PFSK-1 (cell line): ENCODE measurements at regions not wholly inside any gene's neighbourhood (a gene's known extent, or its start where the extent isn't known, plus 50 kb on each side); places are given as distances from the start of the nearest gene placed in this dataset.

Experiments used
- FOXP2 ChIP-seq: optimal IDR thresholded peaks from 2 replicates; pipeline ENCODE3; 2011; ENCODE audit warnings: borderline replicate concordance, control low read depth, inconsistent platforms; ENCODE audit not compliant: insufficient read depth; ENCODE audit errors: extremely low read length, extremely low read depth
- POLR2AphosphoS5 ChIP-seq: IDR thresholded peaks from 2 replicates; pipeline ENCODE4 v1.6.1; 2012; ENCODE audit warnings: low read depth, mild to moderate bottlenecking, control low read depth, low read length, moderate library complexity
- REST ChIP-seq, 2 experiments: IDR thresholded peaks; 2 replicates each; pipeline versions ENCODE4 v1.6.1 to v1.8.0; 2011 to 2012; ENCODE audit warnings: low read depth in 2 of 2, low read length in 2 of 2, control low read depth in 1 of 2, inconsistent platforms in 1 of 2, mild to moderate bottlenecking in 1 of 2, moderate library complexity in 1 of 2; ENCODE audit not compliant: insufficient read depth in 1 of 2
- SIN3A ChIP-seq: IDR thresholded peaks from 2 replicates; pipeline ENCODE4 v1.6.1; 2012; ENCODE audit warnings: mild to moderate bottlenecking, low read length, moderate library complexity, borderline replicate concordance; ENCODE audit not compliant: insufficient read depth
- TAF1 ChIP-seq: IDR thresholded peaks from 2 replicates; pipeline ENCODE4 v1.6.1; 2012; ENCODE audit warnings: low read length, control low read depth, borderline replicate concordance; ENCODE audit not compliant: insufficient read depth

GRCh38 chr6:105873799-105874198 lies 212.3 kb upstream of the PRDM1 start:
- TF ChIP-seq FOXP2 = no peak
- TF ChIP-seq SIN3A = no peak
- TF ChIP-seq REST (IDR thresholded peaks at IDR 0.05; ENCODE audit: insufficient read depth in 1 of 2, low read depth in 2 of 2, low read length in 2 of 2) = no peak
- no peak for TF ChIP-seq TAF1
- no peak for TF ChIP-seq POLR2AphosphoS5

- TF ChIP-seq REST (IDR thresholded peaks at IDR 0.05; ENCODE audit: insufficient read depth in 1 of 2, low read depth in 2 of 2, low read length in 2 of 2) (no peak), SIN3A (no peak), FOXP2 (no peak), TAF1 (no peak), POLR2AphosphoS5 (no peak)
Observed at GRCh38 chr6:105873211-105873704, 212.9 kb upstream of the PRDM1 start.

- no peak for TF ChIP-seq POLR2AphosphoS5
- TF ChIP-seq TAF1 = no peak
- TF ChIP-seq REST (IDR thresholded peaks at IDR 0.05; ENCODE audit: insufficient read depth in 1 of 2, low read depth in 2 of 2, low read length in 2 of 2) = no peak
- no peak for TF ChIP-seq FOXP2
- no peak for TF ChIP-seq SIN3A
Observed at GRCh38 chr6:105872249-105872648, 213.9 kb upstream of the PRDM1 start.

GRCh38 chr6:105871542-105871941 lies 214.6 kb upstream of the PRDM1 start:
- TF ChIP-seq TAF1 (no peak), POLR2AphosphoS5 (no peak), REST (IDR thresholded peaks at IDR 0.05; ENCODE audit: insufficient read depth in 1 of 2, low read depth in 2 of 2, low read length in 2 of 2) (no peak), FOXP2 (no peak), SIN3A (no peak)

- TF ChIP-seq TAF1 (no peak), FOXP2 (no peak), REST (IDR thresholded peaks at IDR 0.05; ENCODE audit: insufficient read depth in 1 of 2, low read depth in 2 of 2, low read length in 2 of 2) (no peak), SIN3A (no peak), POLR2AphosphoS5 (no peak)
Observed at GRCh38 chr6:105869835-105870440, 216.2 kb upstream of the PRDM1 start.
